Loucy (cell line): ENCODE measurements at regions not wholly inside any gene's neighbourhood (a gene's known extent, or its start where the extent isn't known, plus 50 kb on each side); places are given as distances from the start of the nearest gene placed in this dataset.

ENCODE experiments used
- EZH2phosphoT487 ChIP-seq: fragments of 200-600 bp; IDR thresholded peaks from 2 replicates; pipeline ENCODE4 v1.6.1; 2018; ENCODE audit warnings: antibody characterized with exemption, mild to moderate bottlenecking, moderate library complexity, borderline replicate concordance
- TF ChIP-seq, protein P1 (sequence below): fragments of 200-600 bp; sonication (generic); conservative IDR thresholded peaks from 2 replicates; pipeline ENCODE4 v1.5.1; 2014; ENCODE audit warnings: mild to moderate bottlenecking, antibody characterized with exemption, low read length

DNA sequence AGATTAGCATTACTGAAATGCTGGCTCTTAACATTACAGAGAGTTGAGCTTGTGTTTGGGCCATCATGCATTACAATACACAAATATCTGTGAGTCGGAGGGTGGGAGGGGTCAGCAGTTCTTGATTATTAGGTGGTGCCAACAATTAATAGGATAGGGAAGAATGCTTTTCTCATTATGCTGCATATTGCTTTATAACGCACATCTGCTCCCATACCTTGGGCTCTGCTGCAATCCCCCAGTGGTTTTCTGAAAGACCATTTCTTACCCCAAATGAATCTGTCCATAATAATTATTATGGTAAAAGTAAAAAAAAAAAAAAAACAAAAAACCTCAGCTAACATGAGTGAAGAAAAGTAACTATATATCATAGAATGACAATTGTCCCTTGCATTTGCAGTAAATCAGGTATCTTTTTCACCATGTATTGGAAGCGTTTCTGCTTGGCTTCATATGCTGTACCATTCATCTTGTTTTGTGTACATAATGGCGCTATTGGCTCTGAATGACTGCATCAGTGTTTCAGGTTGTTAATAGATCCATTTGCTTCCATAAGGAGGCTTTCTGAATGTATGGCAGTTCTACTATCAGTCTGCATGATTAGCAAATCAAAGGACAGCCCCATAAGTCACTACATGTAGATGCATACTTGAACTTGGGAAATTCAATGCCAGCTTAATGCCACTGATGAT lies 75.9 kb downstream of the CAVIN4 start:
- TF ChIP-seq, protein P1, sequence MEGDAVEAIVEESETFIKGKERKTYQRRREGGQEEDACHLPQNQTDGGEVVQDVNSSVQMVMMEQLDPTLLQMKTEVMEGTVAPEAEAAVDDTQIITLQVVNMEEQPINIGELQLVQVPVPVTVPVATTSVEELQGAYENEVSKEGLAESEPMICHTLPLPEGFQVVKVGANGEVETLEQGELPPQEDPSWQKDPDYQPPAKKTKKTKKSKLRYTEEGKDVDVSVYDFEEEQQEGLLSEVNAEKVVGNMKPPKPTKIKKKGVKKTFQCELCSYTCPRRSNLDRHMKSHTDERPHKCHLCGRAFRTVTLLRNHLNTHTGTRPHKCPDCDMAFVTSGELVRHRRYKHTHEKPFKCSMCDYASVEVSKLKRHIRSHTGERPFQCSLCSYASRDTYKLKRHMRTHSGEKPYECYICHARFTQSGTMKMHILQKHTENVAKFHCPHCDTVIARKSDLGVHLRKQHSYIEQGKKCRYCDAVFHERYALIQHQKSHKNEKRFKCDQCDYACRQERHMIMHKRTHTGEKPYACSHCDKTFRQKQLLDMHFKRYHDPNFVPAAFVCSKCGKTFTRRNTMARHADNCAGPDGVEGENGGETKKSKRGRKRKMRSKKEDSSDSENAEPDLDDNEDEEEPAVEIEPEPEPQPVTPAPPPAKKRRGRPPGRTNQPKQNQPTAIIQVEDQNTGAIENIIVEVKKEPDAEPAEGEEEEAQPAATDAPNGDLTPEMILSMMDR: no peak
- no peak for TF ChIP-seq EZH2phosphoT487
